ENCODE measurements at regions not wholly inside any gene's neighbourhood (a gene's known extent, or its start where the extent isn't known, plus 50 kb on each side); places are given as distances from the start of the nearest gene placed in this dataset.

DNA sequence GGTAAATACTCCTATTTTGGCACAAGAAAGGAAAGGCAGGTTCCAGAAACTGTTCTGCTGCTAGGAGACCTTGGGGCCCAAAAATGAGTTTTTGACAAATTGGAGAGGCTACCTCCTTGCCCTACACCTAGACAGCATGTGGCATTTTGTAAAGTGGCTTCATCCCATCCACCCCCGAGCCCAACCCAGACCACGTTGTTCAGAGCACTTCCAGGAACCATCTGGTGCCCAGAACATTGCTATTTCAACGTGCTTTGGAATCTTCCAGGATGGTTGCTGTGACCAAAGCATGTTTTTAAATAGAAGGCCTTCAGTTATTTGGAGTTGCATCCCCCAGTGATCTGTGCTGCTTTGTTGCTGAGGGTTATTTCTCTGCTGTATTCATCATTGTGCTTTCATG, 116.3 kb upstream of the TOM1L1 start:
- intact Hi-C loops (cut with micrococcal nuclease; ENCODE audit: unreplicated experiment) (no loop called here), in situ Hi-C loops (cut with HindIII; ENCODE audit: extremely low pct_ligation_motif_present, low pct_unique_long_range_greater_than_20kb) (no loop called here)
- H3K27me3 ChIP-seq (ENCODE audit: control insufficient read depth in 1 of 2, insufficient read depth in 2 of 2, low read length in 2 of 2) = no peaks in the 10 kb centered on the region; a peak in 1 of 5 replicates
- no peak overlapping the region for H2AFZ ChIP-seq (ENCODE audit: low read length)
- no peak overlapping the region for H3K27ac ChIP-seq (ENCODE audit: extremely low read length, insufficient read depth, low read length)
- TF ChIP-seq U2AF2 (IDR thresholded peaks at IDR 0.05; ENCODE audit: low read depth, low read length) (no peak), ZKSCAN8 (CRISPR knock-in tag; IDR thresholded peaks at IDR 0.05; ENCODE audit: borderline replicate concordance) (no peak), HES4 (CRISPR knock-in tag; IDR thresholded peaks at IDR 0.05; ENCODE audit: borderline replicate concordance) (no peak), JUN (CRISPR knock-in tag; IDR thresholded peaks at IDR 0.05) (no peak), KAT8 (CRISPR knock-in tag; IDR thresholded peaks at IDR 0.05) (no peak), CREB1 (IDR thresholded peaks at IDR 0.05) (no peak), CREB1 (CRISPR knock-in tag; IDR thresholded peaks at IDR 0.05) (no peak), NCOA5 (CRISPR knock-in tag; IDR thresholded peaks at IDR 0.05) (no peak), TOPORS (CRISPR knock-in tag; IDR thresholded peaks at IDR 0.05) (no peak), ZNF251 (CRISPR knock-in tag; IDR thresholded peaks at IDR 0.05) (no peak), NR1H2 (CRISPR knock-in tag; IDR thresholded peaks at IDR 0.05; ENCODE audit: borderline replicate concordance, low read depth) (no peak)
- TF ChIP-seq, protein P1, sequence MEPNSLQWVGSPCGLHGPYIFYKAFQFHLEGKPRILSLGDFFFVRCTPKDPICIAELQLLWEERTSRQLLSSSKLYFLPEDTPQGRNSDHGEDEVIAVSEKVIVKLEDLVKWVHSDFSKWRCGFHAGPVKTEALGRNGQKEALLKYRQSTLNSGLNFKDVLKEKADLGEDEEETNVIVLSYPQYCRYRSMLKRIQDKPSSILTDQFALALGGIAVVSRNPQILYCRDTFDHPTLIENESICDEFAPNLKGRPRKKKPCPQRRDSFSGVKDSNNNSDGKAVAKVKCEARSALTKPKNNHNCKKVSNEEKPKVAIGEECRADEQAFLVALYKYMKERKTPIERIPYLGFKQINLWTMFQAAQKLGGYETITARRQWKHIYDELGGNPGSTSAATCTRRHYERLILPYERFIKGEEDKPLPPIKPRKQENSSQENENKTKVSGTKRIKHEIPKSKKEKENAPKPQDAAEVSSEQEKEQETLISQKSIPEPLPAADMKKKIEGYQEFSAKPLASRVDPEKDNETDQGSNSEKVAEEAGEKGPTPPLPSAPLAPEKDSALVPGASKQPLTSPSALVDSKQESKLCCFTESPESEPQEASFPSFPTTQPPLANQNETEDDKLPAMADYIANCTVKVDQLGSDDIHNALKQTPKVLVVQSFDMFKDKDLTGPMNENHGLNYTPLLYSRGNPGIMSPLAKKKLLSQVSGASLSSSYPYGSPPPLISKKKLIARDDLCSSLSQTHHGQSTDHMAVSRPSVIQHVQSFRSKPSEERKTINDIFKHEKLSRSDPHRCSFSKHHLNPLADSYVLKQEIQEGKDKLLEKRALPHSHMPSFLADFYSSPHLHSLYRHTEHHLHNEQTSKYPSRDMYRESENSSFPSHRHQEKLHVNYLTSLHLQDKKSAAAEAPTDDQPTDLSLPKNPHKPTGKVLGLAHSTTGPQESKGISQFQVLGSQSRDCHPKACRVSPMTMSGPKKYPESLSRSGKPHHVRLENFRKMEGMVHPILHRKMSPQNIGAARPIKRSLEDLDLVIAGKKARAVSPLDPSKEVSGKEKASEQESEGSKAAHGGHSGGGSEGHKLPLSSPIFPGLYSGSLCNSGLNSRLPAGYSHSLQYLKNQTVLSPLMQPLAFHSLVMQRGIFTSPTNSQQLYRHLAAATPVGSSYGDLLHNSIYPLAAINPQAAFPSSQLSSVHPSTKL (CRISPR knock-in tag; IDR thresholded peaks at IDR 0.05) = no peak
- TF ChIP-seq, protein P2, sequence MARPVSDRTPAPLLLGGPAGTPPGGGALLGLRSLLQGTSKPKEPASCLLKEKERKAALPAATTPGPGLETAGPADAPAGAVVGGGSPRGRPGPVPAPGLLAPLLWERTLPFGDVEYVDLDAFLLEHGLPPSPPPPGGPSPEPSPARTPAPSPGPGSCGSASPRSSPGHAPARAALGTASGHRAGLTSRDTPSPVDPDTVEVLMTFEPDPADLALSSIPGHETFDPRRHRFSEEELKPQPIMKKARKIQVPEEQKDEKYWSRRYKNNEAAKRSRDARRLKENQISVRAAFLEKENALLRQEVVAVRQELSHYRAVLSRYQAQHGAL (CRISPR knock-in tag; IDR thresholded peaks at IDR 0.05; ENCODE audit: not compliant biosample characterization) = no peak
- POLR2A ChIA-PET = no interaction called here
- no peak for ATAC-seq
- 13% methylated on average over 3 of the region's 3 CpGs for WGBS (ENCODE audit: low lambda C conversion rate)
- H3K9ac ChIP-seq (ENCODE audit: insufficient read depth, low read depth, low read length) = no peak overlapping the region
- no peaks in the 10 kb centered on the region for H3K4me1 ChIP-seq (ENCODE audit: insufficient read depth, low read length)
- FAIRE-seq = no peak
- no peaks in the 10 kb centered on the region for H4K20me1 ChIP-seq (ENCODE audit: insufficient read depth, low read length)
- H3K79me2 ChIP-seq (ENCODE audit: insufficient read depth, low read length) = no peaks in the 10 kb centered on the region
- H3K36me3 ChIP-seq (replicated peaks in 1 of 2; ENCODE audit: control insufficient read depth in 1 of 2, insufficient read depth in 2 of 2, low read length in 2 of 2) = no peaks in the 10 kb centered on the region
- CTCF ChIA-PET (ENCODE audit: low intra/inter-chr PET ratio, low total read pairs) = no interaction called here
- no peaks in the 10 kb centered on the region for H3K9me3 ChIP-seq (ENCODE audit: low read length)
- no peak overlapping the region for H3K4me2 ChIP-seq (ENCODE audit: low read depth, low read length)
- no peak for DNase-seq (ENCODE audit: low spot score)
- BruUV-seq (replicated peaks) = no TSS peak
- no peak overlapping the region for H3K4me3 ChIP-seq (replicated peaks in 1 of 3; ENCODE audit: insufficient read depth in 1 of 3, low read depth in 2 of 3, low read length in 3 of 3)
